8988T (cell line): ENCODE measurements at regions not wholly inside any gene's neighbourhood (a gene's known extent, or its start where the extent isn't known, plus 50 kb on each side); places are given as distances from the start of the nearest gene placed in this dataset.
A peak's percentile ranks its signal among the peaks of the same experiment; 100 is the strongest.
"Not testable (repeated sequence)": the region's sequence is repeated elsewhere in the genome, so short reads cannot be mapped to it uniquely, and the experiment has no call there.

ENCODE experiments used
- DNase-seq: peaks from one replicate; pipeline ENCODE4 v3.0.0; 2011

- DNase-seq: no peak
Observed at GRCh38 chr14:30165255-30165654, 237.6 kb upstream of the PRKD1 start.

- DNase-seq: no peak
Observed at GRCh38 chr14:30177781-30178180, 250.1 kb upstream of the PRKD1 start.

GRCh38 chr14:30179381-30180130 lies 251.9 kb upstream of the PRKD1 start:
- no peak for DNase-seq

GRCh38 chr14:30180219-30180618 lies 252.6 kb upstream of the PRKD1 start:
- DNase-seq: no peak

- no peak for DNase-seq
Observed at GRCh38 chr14:30185832-30186231, 258.2 kb upstream of the PRKD1 start.

- DNase-seq: no peak
Observed at GRCh38 chr14:30191639-30192279, 264.1 kb upstream of the PRKD1 start.

- DNase-seq: no peak
Observed at GRCh38 chr14:30193101-30193500, 265.5 kb upstream of the PRKD1 start.

- DNase-seq: no peak
Observed at GRCh38 chr14:30193845-30194501, 266.3 kb upstream of the PRKD1 start.

- DNase-seq: no peak
Observed at GRCh38 chr14:30194741-30195148, 267.1 kb upstream of the PRKD1 start.

- DNase-seq: no peak
Observed at GRCh38 chr14:30195941-30196340, 268.3 kb upstream of the PRKD1 start.

GRCh38 chr14:30196861-30197260 lies 269.2 kb upstream of the PRKD1 start:
- DNase-seq: no peak

- DNase-seq: not testable (repeated sequence)
Observed at GRCh38 chr14:30198720-30199119, 271.1 kb upstream of the PRKD1 start.

GRCh38 chr14:30204431-30204980 lies 276.9 kb upstream of the PRKD1 start:
- no peak for DNase-seq

- no peak for DNase-seq
Observed at GRCh38 chr14:30209136-30209535, 281.5 kb upstream of the PRKD1 start.

GRCh38 chr14:30210630-30211029 lies 283.0 kb upstream of the PRKD1 start:
- no peak for DNase-seq

GRCh38 chr14:30211326-30211725 lies 283.7 kb upstream of the PRKD1 start:
- DNase-seq: no peak

GRCh38 chr14:30214014-30214413 lies 286.4 kb upstream of the PRKD1 start:
- DNase-seq: no peak

- DNase-seq: no peak
Observed at GRCh38 chr14:30214461-30215090, 286.9 kb upstream of the PRKD1 start.

GRCh38 chr14:30218907-30219306 lies 291.3 kb upstream of the PRKD1 start:
- no peak for DNase-seq

GRCh38 chr14:30221546-30221945 lies 293.9 kb upstream of the PRKD1 start:
- DNase-seq: no peak

- peak; percentile 13 for DNase-seq
Observed at GRCh38 chr14:30223385-30223785, 295.7 kb upstream of the PRKD1 start.

- no peak for DNase-seq
Observed at GRCh38 chr14:30223966-30224365, 296.3 kb upstream of the PRKD1 start.

GRCh38 chr14:30225176-30225575 lies 297.5 kb upstream of the PRKD1 start:
- no peak for DNase-seq
